Activated B cell treated with CpG ODN at 0.5 μM for 24 hours (primary cell): ENCODE measurements at regions not wholly inside any gene's neighbourhood (a gene's known extent, or its start where the extent isn't known, plus 50 kb on each side); places are given as distances from the start of the nearest gene placed in this dataset.

Source experiments
- ATAC-seq: fragments of 200-7000 bp; cut with Tn5 transposase; one replicate; pipeline ENCODE4 v1.10.0; 2021; ENCODE audit warnings: low read depth, mild to moderate bottlenecking, moderate library complexity
- CTCF ChIA-PET: fragments of 350-600 bp; sonication (Branson Sonifier 250); formaldehyde crosslinking; loops from one replicate; lab custom pipeline; 2021; ENCODE audit warnings: antibody characterized with exemption; lab: Charles Lee
- POLR2A ChIA-PET: fragments of 350-600 bp; sonication (Branson Sonifier 250); formaldehyde crosslinking; loops from one replicate; lab custom pipeline; 2021; ENCODE audit warnings: antibody characterized with exemption; lab: Charles Lee
- DNase-seq: peaks from one replicate; pipeline ENCODE4 v3.0.0; 2022
- H3K27ac Mint-ChIP-seq: one replicate; pipeline ENCODE4 v1.8.0; 2020; ENCODE audit warnings: mixed read lengths
- H3K27me3 Mint-ChIP-seq: one replicate; pipeline ENCODE4 v1.8.0; 2021; ENCODE audit warnings: mixed read lengths
- H3K36me3 Mint-ChIP-seq: one replicate; pipeline ENCODE4 v1.8.0; 2021; ENCODE audit warnings: low read depth, mixed read lengths
- H3K4me1 Mint-ChIP-seq: one replicate; pipeline ENCODE4 v1.8.0; 2021; ENCODE audit warnings: mixed read lengths
- H3K4me3 Mint-ChIP-seq: one replicate; pipeline ENCODE4 v1.8.0; 2020; ENCODE audit warnings: mild to moderate bottlenecking, mixed read lengths
- H3K9me3 Mint-ChIP-seq: one replicate; pipeline ENCODE4 v1.8.0; 2020; ENCODE audit warnings: mixed read lengths
- intact Hi-C: fragments of 100-400 bp; cut with micrococcal nuclease; formaldehyde crosslinking; loops from one replicate; pipeline ENCODE4 v1.15.1; 2024
- TF ChIP-seq, protein P1 (sequence below): fragments of 200-600 bp; IDR thresholded peaks from one replicate; pipeline ENCODE4 v1.8.0; 2022; ENCODE audit warnings: antibody characterized with exemption, mild to moderate bottlenecking

DNA sequence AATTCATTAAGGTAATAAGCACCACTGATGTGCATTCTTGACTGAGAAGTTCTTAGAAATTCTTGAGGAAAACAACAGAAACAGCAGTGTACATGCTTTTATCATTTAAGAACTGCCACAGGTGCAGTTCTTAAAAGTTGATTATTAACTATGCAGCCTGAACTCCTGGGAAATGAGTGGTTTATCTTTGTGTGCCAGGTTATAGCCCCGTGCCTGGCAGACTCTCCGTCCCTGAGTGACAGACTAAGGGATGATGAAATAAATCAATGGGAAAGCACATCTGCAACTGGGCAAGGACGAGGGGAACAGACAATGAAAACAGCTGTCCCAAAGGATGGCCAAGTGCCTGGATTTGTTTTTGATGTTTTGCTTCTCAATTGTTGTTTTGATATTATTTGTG lies 84.4 kb upstream of the SPATA13 start:
- ChIA-PET CTCF (no interaction called here), POLR2A (no interaction called here)
- Mint-ChIP-seq H3K4me3 (no peak overlapping the region), H3K27me3 (no peaks in the 10 kb centered on the region), H3K27ac (no peak overlapping the region), H3K36me3 (no peaks in the 10 kb centered on the region), H3K9me3 (no peaks in the 10 kb centered on the region), H3K4me1 (no peaks in the 10 kb centered on the region)
- TF ChIP-seq, protein P1, sequence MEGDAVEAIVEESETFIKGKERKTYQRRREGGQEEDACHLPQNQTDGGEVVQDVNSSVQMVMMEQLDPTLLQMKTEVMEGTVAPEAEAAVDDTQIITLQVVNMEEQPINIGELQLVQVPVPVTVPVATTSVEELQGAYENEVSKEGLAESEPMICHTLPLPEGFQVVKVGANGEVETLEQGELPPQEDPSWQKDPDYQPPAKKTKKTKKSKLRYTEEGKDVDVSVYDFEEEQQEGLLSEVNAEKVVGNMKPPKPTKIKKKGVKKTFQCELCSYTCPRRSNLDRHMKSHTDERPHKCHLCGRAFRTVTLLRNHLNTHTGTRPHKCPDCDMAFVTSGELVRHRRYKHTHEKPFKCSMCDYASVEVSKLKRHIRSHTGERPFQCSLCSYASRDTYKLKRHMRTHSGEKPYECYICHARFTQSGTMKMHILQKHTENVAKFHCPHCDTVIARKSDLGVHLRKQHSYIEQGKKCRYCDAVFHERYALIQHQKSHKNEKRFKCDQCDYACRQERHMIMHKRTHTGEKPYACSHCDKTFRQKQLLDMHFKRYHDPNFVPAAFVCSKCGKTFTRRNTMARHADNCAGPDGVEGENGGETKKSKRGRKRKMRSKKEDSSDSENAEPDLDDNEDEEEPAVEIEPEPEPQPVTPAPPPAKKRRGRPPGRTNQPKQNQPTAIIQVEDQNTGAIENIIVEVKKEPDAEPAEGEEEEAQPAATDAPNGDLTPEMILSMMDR, result no peak
- ATAC-seq (no peak), DNase-seq (no peak)
- intact Hi-C loops, result no loop called here

DNA sequence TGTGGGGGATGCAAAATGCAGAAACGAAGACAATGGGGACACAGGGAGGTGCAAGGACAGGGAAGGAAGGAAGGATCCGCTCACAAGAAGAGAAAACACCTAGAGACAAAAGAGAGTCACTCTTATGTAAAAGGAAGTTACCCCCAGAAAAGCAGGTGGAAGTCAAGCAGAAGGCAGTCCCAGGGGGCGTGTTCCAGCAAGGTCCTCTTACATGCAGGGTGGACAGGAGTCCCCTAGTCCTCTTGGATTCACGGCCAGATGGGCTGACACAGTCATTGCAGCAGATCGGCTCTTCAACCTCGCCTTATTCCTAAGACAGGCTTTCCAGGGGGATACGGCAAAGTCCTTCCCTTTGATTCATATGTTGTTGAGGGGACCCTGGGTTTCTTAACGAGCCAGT lies 83.9 kb upstream of the SPATA13 start:
- TF ChIP-seq, protein P1, result no peak
- H3K4me3 Mint-ChIP-seq, result no peak overlapping the region
- DNase-seq, result no peak
- no peaks in the 10 kb centered on the region for H3K36me3 Mint-ChIP-seq
- H3K27ac Mint-ChIP-seq, result no peak overlapping the region
- no peaks in the 10 kb centered on the region for H3K4me1 Mint-ChIP-seq
- no peaks in the 10 kb centered on the region for H3K9me3 Mint-ChIP-seq
- POLR2A ChIA-PET, result no interaction called here
- CTCF ChIA-PET, result no interaction called here
- intact Hi-C loops, result no loop called here
- ATAC-seq, result no peak
- no peaks in the 10 kb centered on the region for H3K27me3 Mint-ChIP-seq

DNA sequence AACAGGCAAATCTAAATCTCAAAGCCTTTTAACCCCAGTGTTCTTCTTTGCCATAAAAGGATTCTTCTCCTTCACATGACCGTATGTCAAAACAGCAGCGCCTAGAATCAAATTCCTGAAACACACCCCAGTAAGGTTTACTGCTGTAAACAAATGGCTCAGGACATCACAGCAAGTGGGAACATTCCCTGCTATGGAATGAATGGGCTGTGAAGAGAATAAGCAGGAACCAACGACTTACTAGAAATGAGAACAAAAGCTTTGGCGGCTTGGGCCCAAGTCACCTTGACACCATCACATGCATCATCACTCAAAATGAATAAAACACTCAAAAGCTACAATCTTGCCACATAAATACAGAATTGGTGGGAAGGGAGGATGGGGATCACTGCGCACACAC lies 80.4 kb upstream of the SPATA13 start:
- CTCF ChIA-PET, result no interaction called here
- Mint-ChIP-seq H3K4me1 (no peaks in the 10 kb centered on the region), H3K27ac (no peak overlapping the region), H3K36me3 (no peaks in the 10 kb centered on the region), H3K9me3 (no peaks in the 10 kb centered on the region), H3K27me3 (peaks cover 2% of the 10 kb centered on the region), H3K4me3 (no peak overlapping the region)
- POLR2A ChIA-PET, result no interaction called here
- TF ChIP-seq, protein P1, result no peak
- ATAC-seq, result no peak
- no peak for DNase-seq
- intact Hi-C loops, result no loop called here

DNA sequence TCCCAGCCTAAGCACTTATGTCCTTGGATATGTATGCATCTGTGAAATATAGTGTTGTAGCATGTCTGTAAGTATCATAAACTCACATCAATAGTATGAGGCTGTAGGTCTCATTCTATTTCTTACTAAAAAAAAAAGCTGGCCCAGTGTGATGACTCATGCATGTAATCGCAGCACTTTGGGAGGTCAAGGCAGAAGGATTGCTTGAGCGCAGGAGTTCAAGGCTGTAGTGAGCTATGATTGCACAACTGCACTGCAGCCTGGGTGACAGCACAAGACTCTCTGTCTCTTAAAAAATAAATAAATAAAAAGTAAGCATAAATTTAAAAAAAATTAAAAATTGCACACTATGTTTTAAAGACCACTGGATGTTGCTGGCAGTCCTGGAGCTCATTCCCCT lies 79.1 kb upstream of the SPATA13 start:
- CTCF ChIA-PET, result no interaction called here
- Mint-ChIP-seq H3K9me3 (no peaks in the 10 kb centered on the region), H3K4me3 (no peak overlapping the region), H3K27me3 (peaks cover 4% of the 10 kb centered on the region), H3K27ac (no peak overlapping the region), H3K36me3 (no peaks in the 10 kb centered on the region), H3K4me1 (no peaks in the 10 kb centered on the region)
- TF ChIP-seq, protein P1, result no peak
- no peak for DNase-seq
- intact Hi-C loops, result no loop called here
- POLR2A ChIA-PET, result no interaction called here
- ATAC-seq, result no peak

DNA sequence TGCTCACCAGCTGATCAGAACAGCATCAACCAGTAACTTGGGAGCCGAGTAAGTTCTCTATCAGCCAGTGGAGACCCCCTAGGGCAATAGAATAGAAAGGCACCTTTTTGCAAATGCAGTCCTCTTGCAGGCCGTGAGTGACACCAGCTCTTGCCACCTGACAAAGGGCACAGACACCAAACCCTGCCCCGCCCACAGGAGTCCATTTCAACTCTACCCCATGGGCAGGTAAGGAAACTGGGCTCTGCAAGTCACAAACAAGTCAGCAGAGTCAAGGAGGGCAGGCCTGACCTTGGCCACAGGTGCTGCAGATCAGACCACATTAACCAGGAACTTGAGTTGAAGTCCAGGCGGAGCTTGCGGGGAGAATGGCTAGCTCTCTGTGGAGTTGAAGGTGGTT lies 77.4 kb upstream of the SPATA13 start:
- ATAC-seq (no peak), DNase-seq (no peak)
- Mint-ChIP-seq H3K9me3 (no peaks in the 10 kb centered on the region), H3K36me3 (no peaks in the 10 kb centered on the region), H3K27ac (no peak overlapping the region), H3K27me3 (peaks cover 7% of the 10 kb centered on the region), H3K4me3 (no peak overlapping the region), H3K4me1 (no peaks in the 10 kb centered on the region)
- intact Hi-C loops, result no loop called here
- ChIA-PET CTCF (no interaction called here), POLR2A (no interaction called here)
- TF ChIP-seq, protein P1, result no peak
